Osteocyte (in vitro differentiated cells): ENCODE measurements at regions not wholly inside any gene's neighbourhood (a gene's known extent, or its start where the extent isn't known, plus 50 kb on each side); places are given as distances from the start of the nearest gene placed in this dataset.
A peak's percentile ranks its signal among the peaks of the same experiment; 100 is the strongest.

Experiments used
- DNase-seq: peaks from one replicate; pipeline ENCODE4 v3.0.0; 2021; ENCODE audit warnings: mixed read lengths; ENCODE audit not compliant: unreplicated experiment; ENCODE audit errors: extremely low spot score
- H3K27ac Mint-ChIP-seq: one replicate; pipeline ENCODE4 v1.8.0; 2021; ENCODE audit warnings: mild to moderate bottlenecking, mixed read lengths; ENCODE audit not compliant: unreplicated experiment
- H3K27me3 Mint-ChIP-seq: one replicate; pipeline ENCODE4 v1.8.0; 2021; ENCODE audit warnings: mixed read lengths; ENCODE audit not compliant: unreplicated experiment
- H3K36me3 Mint-ChIP-seq: one replicate; pipeline ENCODE4 v1.8.0; 2021; ENCODE audit warnings: mixed read lengths; ENCODE audit not compliant: unreplicated experiment
- H3K4me1 Mint-ChIP-seq: one replicate; pipeline ENCODE4 v1.8.0; 2021; ENCODE audit warnings: mixed read lengths; ENCODE audit not compliant: unreplicated experiment
- H3K4me3 Mint-ChIP-seq: one replicate; pipeline ENCODE4 v1.8.0; 2021; ENCODE audit warnings: mild to moderate bottlenecking, moderate library complexity, mixed read lengths; ENCODE audit not compliant: unreplicated experiment
- H3K9me3 Mint-ChIP-seq: one replicate; pipeline ENCODE4 v1.8.0; 2021; ENCODE audit warnings: mixed read lengths; ENCODE audit not compliant: unreplicated experiment
- CTCF ChIP-seq: fragments of 200-600 bp; sonication (generic); IDR thresholded peaks from 2 replicates; pipeline ENCODE4 v1.5.0; 2021; ENCODE audit warnings: antibody characterized with exemption, mild to moderate bottlenecking, moderate library complexity

GRCh38 chr11:62055970-62056369 lies 67.8 kb upstream of the INCENP start:
- Mint-ChIP-seq H3K36me3 (no peaks in the 10 kb centered on the region), H3K9me3 (no peaks in the 10 kb centered on the region), H3K27me3 (peaks cover 42% of the 10 kb centered on the region), H3K4me3 (no peak overlapping the region), H3K4me1 (no peaks in the 10 kb centered on the region), H3K27ac (no peak overlapping the region)
- DNase-seq, result no peak
- no peak for TF ChIP-seq CTCF

GRCh38 chr11:62054484-62055121 lies 69.2 kb upstream of the INCENP start:
- no peak for DNase-seq
- no peaks in the 10 kb centered on the region for H3K9me3 Mint-ChIP-seq
- peaks cover 46% of the 10 kb centered on the region for H3K27me3 Mint-ChIP-seq
- H3K27ac Mint-ChIP-seq, result no peak overlapping the region
- H3K4me3 Mint-ChIP-seq, result no peak overlapping the region
- H3K36me3 Mint-ChIP-seq, result no peaks in the 10 kb centered on the region
- H3K4me1 Mint-ChIP-seq, result no peaks in the 10 kb centered on the region
- peak; percentile 39 for TF ChIP-seq CTCF

GRCh38 chr11:62054081-62054480 lies 69.7 kb upstream of the INCENP start:
- Mint-ChIP-seq H3K36me3 (no peaks in the 10 kb centered on the region), H3K27ac (no peak overlapping the region), H3K4me1 (no peaks in the 10 kb centered on the region), H3K4me3 (no peak overlapping the region), H3K9me3 (no peaks in the 10 kb centered on the region), H3K27me3 (peaks cover 46% of the 10 kb centered on the region)
- no peak for TF ChIP-seq CTCF
- no peak for DNase-seq

GRCh38 chr11:62050716-62051115 lies 73.1 kb upstream of the INCENP start:
- DNase-seq, result no peak
- H3K27ac Mint-ChIP-seq, result no peak overlapping the region
- no peak overlapping the region for H3K4me3 Mint-ChIP-seq
- H3K36me3 Mint-ChIP-seq, result no peaks in the 10 kb centered on the region
- peaks cover 10% of the 10 kb centered on the region for H3K4me1 Mint-ChIP-seq
- H3K9me3 Mint-ChIP-seq, result no peaks in the 10 kb centered on the region
- no peak for TF ChIP-seq CTCF
- peaks cover 42% of the 10 kb centered on the region for H3K27me3 Mint-ChIP-seq

- H3K36me3 Mint-ChIP-seq, result no peaks in the 10 kb centered on the region
- no peak overlapping the region for H3K4me3 Mint-ChIP-seq
- DNase-seq, result no peak
- no peaks in the 10 kb centered on the region for H3K9me3 Mint-ChIP-seq
- H3K4me1 Mint-ChIP-seq, result peaks cover 10% of the 10 kb centered on the region
- H3K27me3 Mint-ChIP-seq, result peaks cover 21% of the 10 kb centered on the region
- H3K27ac Mint-ChIP-seq, result no peak overlapping the region
- TF ChIP-seq CTCF, result no peak
Measured at GRCh38 chr11:62048100-62048499, 75.7 kb upstream of the INCENP start.
